ENCODE measurements at regions not wholly inside any gene's neighbourhood (a gene's known extent, or its start where the extent isn't known, plus 50 kb on each side); places are given as distances from the start of the nearest gene placed in this dataset.

DNA sequence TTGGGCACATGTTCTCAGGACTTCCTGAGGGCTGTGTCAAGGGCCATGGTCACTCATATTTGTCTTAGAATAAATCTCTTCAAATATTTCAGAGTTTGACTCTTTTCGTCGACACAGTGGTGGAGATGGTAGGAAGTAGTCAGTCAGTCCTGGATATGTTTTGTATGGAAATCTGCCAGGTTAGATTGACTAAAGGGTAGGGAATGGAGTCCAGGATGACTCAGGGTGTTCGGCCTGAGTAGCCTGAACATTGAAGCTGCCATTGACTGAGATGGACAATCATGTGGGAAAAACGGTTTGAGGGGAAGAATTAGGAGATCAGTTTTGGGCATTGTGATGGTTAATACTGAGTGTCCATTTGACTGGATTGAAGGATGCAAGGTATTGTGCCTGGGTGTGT is 177.1 kb upstream of the CENPE start:
- Histone ChIP-seq H3K4me1 (no peaks in the 10 kb centered on the region), H3K36me3 (no peaks in the 10 kb centered on the region), H3K4me3 (no peak overlapping the region), H3K27me3 (no peaks in the 10 kb centered on the region), H3K27ac (no peak overlapping the region), H3K9me3 (no peaks in the 10 kb centered on the region)
- no peak for DNase-seq
- 85 to 92% methylated on average over 4 of the region's 4 CpGs for WGBS, 2 donors
- intact Hi-C loops (cut with DNase I), result no loop called here
- no peak for TF ChIP-seq POLR2A (IDR thresholded peaks at IDR 0.05)
- TF ChIP-seq POLR2AphosphoS5 (IDR thresholded peaks at IDR 0.05), result no peak
- no peak for TF ChIP-seq EP300 (IDR thresholded peaks at IDR 0.05)
- no peak for TF ChIP-seq CTCF (IDR thresholded peaks at IDR 0.05)

- intact Hi-C loops (cut with DNase I), result no loop called here
- no peak overlapping the region for H3K27ac ChIP-seq
- TF ChIP-seq CTCF (IDR thresholded peaks at IDR 0.05) (no peak), POLR2AphosphoS5 (IDR thresholded peaks at IDR 0.05) (no peak), EP300 (IDR thresholded peaks at IDR 0.05) (no peak), POLR2A (IDR thresholded peaks at IDR 0.05) (no peak)
- H3K4me1 ChIP-seq, result no peaks in the 10 kb centered on the region
- H3K27me3 ChIP-seq, result no peaks in the 10 kb centered on the region
- no peak overlapping the region for H3K4me3 ChIP-seq
- DNase-seq, result no peak
- WGBS, 2 donors, result 76 to 77% methylated on average over 2 of the region's 2 CpGs
- H3K36me3 ChIP-seq, result no peaks in the 10 kb centered on the region
- H3K9me3 ChIP-seq, result no peaks in the 10 kb centered on the region
These were observed 176.6 kb upstream of the CENPE start for GRCh38 chr4:103374758-103375157.

DNA sequence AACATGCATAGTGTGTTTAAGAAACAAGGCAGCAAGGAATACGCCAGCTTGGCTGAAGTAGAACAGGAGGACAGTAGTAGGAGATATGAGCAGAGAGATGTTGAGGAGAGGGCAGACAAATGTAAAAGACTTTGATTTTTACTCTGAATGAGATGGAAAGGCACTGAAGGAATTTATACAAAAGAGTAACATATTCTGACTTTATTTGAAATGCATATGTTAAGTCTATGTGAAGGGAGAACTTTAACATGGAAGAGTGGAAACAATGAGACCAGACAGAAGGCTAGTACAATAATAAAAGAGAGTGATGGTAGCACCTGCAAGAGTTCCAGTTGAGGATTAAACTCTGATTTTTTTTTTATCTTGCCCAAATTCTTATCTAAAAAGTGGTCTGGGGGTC is 176.2 kb upstream of the CENPE start:
- intact Hi-C loops (cut with DNase I), result no loop called here
- no peak for DNase-seq
- no peaks in the 10 kb centered on the region for H3K27me3 ChIP-seq
- no peaks in the 10 kb centered on the region for H3K36me3 ChIP-seq
- no peak overlapping the region for H3K27ac ChIP-seq
- no peak overlapping the region for H3K4me3 ChIP-seq
- TF ChIP-seq EP300 (IDR thresholded peaks at IDR 0.05) (no peak), POLR2AphosphoS5 (IDR thresholded peaks at IDR 0.05) (no peak), POLR2A (IDR thresholded peaks at IDR 0.05) (no peak), CTCF (IDR thresholded peaks at IDR 0.05) (no peak)
- 91 to 94% methylated on average over 1 of the region's 1 CpG for WGBS, 2 donors
- no peaks in the 10 kb centered on the region for H3K9me3 ChIP-seq
- H3K4me1 ChIP-seq, result no peaks in the 10 kb centered on the region

DNA sequence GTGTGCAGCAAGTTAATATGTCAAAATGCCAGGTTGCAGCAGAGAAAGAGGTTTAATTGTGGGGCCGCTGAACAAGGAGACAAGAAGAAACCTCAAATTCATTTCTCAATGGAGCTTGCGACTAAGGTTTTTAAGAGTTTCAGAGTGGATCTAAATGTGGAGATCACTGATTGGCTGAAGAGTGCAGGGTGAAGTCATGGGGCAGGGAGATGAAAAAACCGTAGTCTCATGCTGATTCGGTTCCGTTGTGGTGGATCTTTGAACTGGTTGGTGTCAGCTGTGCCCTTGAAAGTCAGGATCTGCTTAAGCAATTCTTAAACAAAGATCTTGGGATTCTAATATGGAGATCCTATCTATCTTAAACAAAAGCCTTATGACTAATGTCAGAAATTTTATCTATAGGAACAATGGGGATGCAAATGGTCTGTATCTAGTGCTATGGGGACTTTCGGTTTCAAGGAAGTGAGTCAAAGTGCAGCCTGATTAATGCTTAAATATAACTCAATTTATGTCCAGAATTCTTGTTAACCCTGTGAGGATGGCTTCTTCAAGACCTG is 173.9 kb upstream of the CENPE start:
- Histone ChIP-seq H3K36me3 (no peaks in the 10 kb centered on the region), H3K4me1 (no peaks in the 10 kb centered on the region), H3K27ac (no peak overlapping the region), H3K27me3 (no peaks in the 10 kb centered on the region), H3K4me3 (no peak overlapping the region), H3K9me3 (no peaks in the 10 kb centered on the region)
- intact Hi-C loops (cut with DNase I), result no loop called here
- TF ChIP-seq CTCF (IDR thresholded peaks at IDR 0.05) (no peak), EP300 (IDR thresholded peaks at IDR 0.05) (no peak), POLR2AphosphoS5 (IDR thresholded peaks at IDR 0.05) (no peak), POLR2A (IDR thresholded peaks at IDR 0.05) (no peak)
- DNase-seq, result no peak
- WGBS, 2 donors, result 84 to 89% methylated on average over 6 of the region's 6 CpGs

GRCh38 chr4:103370336-103370735 is 172.2 kb upstream of the CENPE start:
- intact Hi-C loops (cut with DNase I), result no loop called here
- no peak for TF ChIP-seq EP300 (IDR thresholded peaks at IDR 0.05)
- no peak for TF ChIP-seq CTCF (IDR thresholded peaks at IDR 0.05)
- TF ChIP-seq POLR2AphosphoS5 (IDR thresholded peaks at IDR 0.05), result no peak
- TF ChIP-seq POLR2A (IDR thresholded peaks at IDR 0.05), result no peak
- H3K36me3 ChIP-seq, result no peaks in the 10 kb centered on the region
- WGBS, 2 donors, result 80 to 86% methylated on average over 5 of the region's 5 CpGs
- no peaks in the 10 kb centered on the region for H3K27me3 ChIP-seq
- DNase-seq, result no peak
- no peaks in the 10 kb centered on the region for H3K9me3 ChIP-seq
- H3K4me3 ChIP-seq, result no peak overlapping the region
- no peaks in the 10 kb centered on the region for H3K4me1 ChIP-seq
- H3K27ac ChIP-seq, result no peak overlapping the region

Measured in sigmoid colon (tissue), 6 donors.